Activated CD8-positive, alpha-beta T cell treated with anti-CD3 and anti-CD28 coated beads, Interleukin-2, amount 10 ng/mL, durations not matched to agents 7 days and 5 days (primary cell): ENCODE measurements at regions not wholly inside any gene's neighbourhood (a gene's known extent, or its start where the extent isn't known, plus 50 kb on each side); places are given as distances from the start of the nearest gene placed in this dataset.

Experiments
- ATAC-seq: fragments of 150-1000 bp; cut with Tn5 transposase; one replicate; pipeline ENCODE4 v1.10.0; 2021; ENCODE audit warnings: moderate library complexity
- CTCF ChIA-PET: fragments of 350-600 bp; sonication (Branson Sonifier 250); formaldehyde crosslinking; loops from one replicate; lab custom pipeline; 2021; ENCODE audit warnings: antibody characterized with exemption; lab: Charles Lee
- POLR2A ChIA-PET: fragments of 350-600 bp; sonication (Branson Sonifier 250); formaldehyde crosslinking; loops from one replicate; lab custom pipeline; 2021; ENCODE audit warnings: antibody characterized with exemption; lab: Charles Lee
- DNase-seq: peaks from one replicate; pipeline ENCODE4 v3.0.0-alpha.2; 2020
- H3K27ac Mint-ChIP-seq: one replicate; pipeline ENCODE4 v1.8.0; 2021; ENCODE audit warnings: mild to moderate bottlenecking, mixed read lengths
- H3K27me3 Mint-ChIP-seq: one replicate; pipeline ENCODE4 v1.8.0; 2021; ENCODE audit warnings: low read depth, mixed read lengths
- H3K36me3 Mint-ChIP-seq: one replicate; pipeline ENCODE4 v1.8.0; 2021; ENCODE audit warnings: low read depth, mixed read lengths
- H3K4me1 Mint-ChIP-seq: one replicate; pipeline ENCODE4 v1.8.0; 2021; ENCODE audit warnings: low read depth, mixed read lengths
- H3K4me3 Mint-ChIP-seq: one replicate; pipeline ENCODE4 v1.8.0; 2021; ENCODE audit warnings: mild to moderate bottlenecking, mixed read lengths
- H3K9me3 Mint-ChIP-seq: one replicate; pipeline ENCODE4 v1.8.0; 2022; ENCODE audit warnings: mixed read lengths; ENCODE audit not compliant: insufficient read depth

DNA sequence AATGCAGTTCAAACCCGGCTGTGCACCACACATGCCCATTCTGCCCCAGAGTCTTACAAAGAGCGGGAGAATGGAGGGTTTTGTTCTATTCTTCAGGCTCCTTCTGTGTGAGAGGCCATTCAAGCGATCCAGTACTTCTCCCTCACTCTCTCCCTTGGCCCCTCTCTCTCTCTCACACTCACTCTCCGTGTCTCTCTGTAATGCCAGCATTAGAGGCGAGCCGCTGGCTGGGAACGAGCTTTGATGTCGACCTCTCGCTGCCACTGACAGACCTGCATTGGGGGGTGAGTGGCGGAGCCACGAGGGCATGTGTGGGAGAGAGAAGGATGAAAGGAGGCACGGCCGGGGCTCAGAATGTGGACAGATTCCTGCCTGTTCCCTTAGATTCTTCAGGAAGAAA lies 231.7 kb upstream of the ARRDC4 start:
- H3K27ac Mint-ChIP-seq: no peak overlapping the region
- ChIA-PET CTCF (no interaction called here), POLR2A (no interaction called here)
- DNase-seq (no peak), ATAC-seq (no peak)
- no peaks in the 10 kb centered on the region for H3K4me1 Mint-ChIP-seq
- H3K27me3 Mint-ChIP-seq: no peaks in the 10 kb centered on the region
- no peaks in the 10 kb centered on the region for H3K36me3 Mint-ChIP-seq
- H3K9me3 Mint-ChIP-seq: no peaks in the 10 kb centered on the region
- H3K4me3 Mint-ChIP-seq: no peak overlapping the region

DNA sequence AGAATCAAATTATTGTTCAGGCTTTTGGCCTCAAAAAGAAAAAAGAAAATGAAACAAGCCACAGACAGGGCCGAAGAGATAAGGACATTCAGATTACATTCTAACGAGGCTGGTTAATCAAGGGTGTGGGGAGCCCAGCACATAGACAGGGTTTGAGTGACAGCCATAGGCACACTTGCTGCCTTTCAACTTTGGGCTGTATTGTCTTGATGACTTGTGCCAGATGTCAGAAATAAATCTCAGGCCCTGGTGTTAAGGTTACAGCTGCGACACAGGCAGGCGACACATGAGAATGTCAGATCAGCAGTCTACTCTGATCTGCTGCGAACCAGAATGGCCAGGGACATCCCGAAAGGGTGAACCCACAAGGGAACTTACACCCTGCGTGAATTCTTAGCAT lies 231.2 kb upstream of the ARRDC4 start:
- no peaks in the 10 kb centered on the region for H3K36me3 Mint-ChIP-seq
- CTCF ChIA-PET: no interaction called here
- H3K4me1 Mint-ChIP-seq: no peaks in the 10 kb centered on the region
- no peaks in the 10 kb centered on the region for H3K27me3 Mint-ChIP-seq
- no peak overlapping the region for H3K4me3 Mint-ChIP-seq
- H3K9me3 Mint-ChIP-seq: no peaks in the 10 kb centered on the region
- POLR2A ChIA-PET: no interaction called here
- DNase-seq (no peak), ATAC-seq (no peak)
- H3K27ac Mint-ChIP-seq: no peak overlapping the region

DNA sequence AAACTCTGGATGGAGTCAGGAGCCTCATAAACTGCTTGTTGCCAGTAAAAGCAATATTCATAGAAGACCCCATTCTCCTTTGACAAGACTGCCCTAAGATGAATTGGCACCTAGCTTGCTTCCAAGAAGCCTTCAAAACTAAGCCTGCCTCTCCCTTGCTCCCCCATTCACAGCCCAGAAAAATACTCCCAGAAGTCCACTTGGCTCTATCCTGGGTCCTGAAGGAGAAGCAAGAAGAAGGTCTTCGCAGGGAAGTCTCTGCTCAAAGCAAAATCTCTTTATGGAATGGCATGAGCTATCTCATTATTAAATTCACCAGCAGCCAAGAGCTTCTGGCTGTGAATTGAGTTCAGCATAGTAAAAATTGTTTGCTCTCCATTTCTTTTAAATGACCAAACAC lies 230.2 kb upstream of the ARRDC4 start:
- H3K27me3 Mint-ChIP-seq: no peaks in the 10 kb centered on the region
- no peaks in the 10 kb centered on the region for H3K9me3 Mint-ChIP-seq
- ChIA-PET CTCF (no interaction called here), POLR2A (no interaction called here)
- no peak overlapping the region for H3K4me3 Mint-ChIP-seq
- H3K4me1 Mint-ChIP-seq: no peaks in the 10 kb centered on the region
- no peak overlapping the region for H3K27ac Mint-ChIP-seq
- DNase-seq (no peak), ATAC-seq (no peak)
- H3K36me3 Mint-ChIP-seq: no peaks in the 10 kb centered on the region

DNA sequence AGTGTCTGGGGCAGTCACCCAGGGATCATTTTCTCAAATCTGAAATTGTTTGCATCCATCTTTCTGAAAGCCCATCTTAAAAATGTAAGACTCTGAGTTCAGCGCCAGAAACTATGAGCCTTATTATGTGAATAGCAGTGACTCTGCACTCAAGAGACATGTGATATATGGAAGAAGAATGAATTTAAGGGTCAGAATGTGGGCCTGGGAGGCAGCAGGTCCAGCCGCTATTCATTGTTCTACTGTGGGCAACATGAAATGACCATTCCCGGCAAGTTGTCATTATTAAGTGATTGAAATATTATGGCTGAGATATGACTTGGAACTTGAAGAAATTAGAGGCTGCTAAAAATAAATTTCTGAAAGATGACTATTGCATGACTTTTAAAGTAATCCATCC lies 228.6 kb upstream of the ARRDC4 start:
- Mint-ChIP-seq H3K4me3 (no peak overlapping the region), H3K27ac (no peak overlapping the region), H3K36me3 (no peaks in the 10 kb centered on the region), H3K4me1 (no peaks in the 10 kb centered on the region), H3K27me3 (no peaks in the 10 kb centered on the region), H3K9me3 (no peaks in the 10 kb centered on the region)
- CTCF ChIA-PET: no interaction called here
- POLR2A ChIA-PET: no interaction called here
- ATAC-seq (no peak), DNase-seq (no peak)

DNA sequence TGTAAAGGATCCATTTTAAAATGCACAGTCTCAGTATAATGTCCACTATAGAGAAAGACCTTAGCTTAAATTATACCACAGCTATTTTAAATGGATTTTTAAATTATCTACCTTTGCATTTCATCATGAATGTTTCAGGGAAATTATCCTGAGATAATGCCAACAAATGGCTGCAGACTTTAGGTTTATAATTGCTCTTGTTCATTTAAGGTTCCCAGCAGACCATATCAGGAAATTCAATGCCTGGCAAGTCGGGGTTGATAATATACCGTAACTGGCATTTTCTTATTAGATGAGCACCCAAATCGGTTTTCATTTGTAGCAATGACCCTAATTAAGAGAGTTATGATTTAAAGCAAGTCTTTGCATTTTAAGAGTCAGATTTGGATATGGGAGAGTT lies 227.1 kb upstream of the ARRDC4 start:
- H3K27me3 Mint-ChIP-seq: no peaks in the 10 kb centered on the region
- DNase-seq (no peak), ATAC-seq (no peak)
- POLR2A ChIA-PET: no interaction called here
- H3K4me1 Mint-ChIP-seq: no peaks in the 10 kb centered on the region
- no peaks in the 10 kb centered on the region for H3K36me3 Mint-ChIP-seq
- H3K4me3 Mint-ChIP-seq: no peak overlapping the region
- no peaks in the 10 kb centered on the region for H3K9me3 Mint-ChIP-seq
- CTCF ChIA-PET: no interaction called here
- no peak overlapping the region for H3K27ac Mint-ChIP-seq

DNA sequence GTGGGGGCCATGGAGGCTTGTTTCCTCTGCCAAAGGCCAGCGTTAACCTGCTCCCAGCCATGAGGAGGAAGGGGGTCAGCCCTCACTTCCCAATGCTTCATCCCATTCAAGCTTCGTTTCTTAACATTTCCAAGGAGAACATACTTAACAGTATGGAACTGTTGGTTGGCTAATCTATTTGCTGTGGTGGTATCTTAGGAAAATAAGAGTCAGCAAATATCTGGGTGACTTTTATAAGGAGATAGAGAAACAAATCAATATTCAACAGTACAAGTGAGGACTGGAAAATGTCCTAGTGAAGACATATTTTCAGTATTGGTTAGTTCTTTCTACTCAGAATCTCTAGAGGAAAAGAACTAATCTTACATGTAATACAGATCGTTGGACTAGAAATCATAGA lies 223.8 kb upstream of the ARRDC4 start:
- ATAC-seq (no peak), DNase-seq (no peak)
- Mint-ChIP-seq H3K4me3 (no peak overlapping the region), H3K4me1 (no peaks in the 10 kb centered on the region), H3K9me3 (no peaks in the 10 kb centered on the region), H3K27me3 (no peaks in the 10 kb centered on the region), H3K27ac (no peak overlapping the region), H3K36me3 (no peaks in the 10 kb centered on the region)
- ChIA-PET CTCF (no interaction called here), POLR2A (no interaction called here)

DNA sequence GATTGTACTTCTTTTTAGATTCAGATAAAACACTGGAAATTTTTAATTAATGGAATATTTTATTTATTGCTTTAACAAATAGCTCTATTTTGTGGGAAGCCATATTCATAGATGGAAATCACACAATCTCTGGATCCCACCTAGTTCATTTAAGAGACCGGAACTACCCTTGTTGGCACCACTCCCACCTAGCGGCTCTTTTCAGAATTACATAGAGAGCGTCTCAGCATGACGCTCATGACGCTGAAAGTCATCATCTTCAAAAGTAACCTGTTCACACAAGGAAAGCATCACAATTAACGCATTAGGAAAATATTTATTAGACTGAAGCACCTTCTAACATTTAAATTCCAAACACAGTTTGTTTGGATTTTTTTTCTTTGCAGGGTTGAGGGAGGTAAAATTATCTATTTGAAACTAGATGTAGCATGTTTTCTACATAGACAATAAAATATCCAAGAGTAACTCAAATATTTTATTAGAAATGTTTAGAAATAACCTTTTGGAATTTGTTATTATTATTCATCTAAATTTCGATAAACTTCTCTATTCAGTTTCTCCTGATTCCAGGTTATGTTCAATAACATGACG lies 214.9 kb upstream of the ARRDC4 start:
- Mint-ChIP-seq H3K36me3 (no peaks in the 10 kb centered on the region), H3K4me1 (no peaks in the 10 kb centered on the region), H3K9me3 (no peaks in the 10 kb centered on the region), H3K27ac (no peak overlapping the region), H3K4me3 (no peak overlapping the region), H3K27me3 (no peaks in the 10 kb centered on the region)
- ChIA-PET POLR2A (no interaction called here), CTCF (interaction anchor here (1.3 kb wide), 1 partner anchor 10 kb away, joined by 6 read pairs; no protein-coding TSS in a partner anchor)
- peak; percentile 46 for DNase-seq
- peak; percentile 61 for ATAC-seq

DNA sequence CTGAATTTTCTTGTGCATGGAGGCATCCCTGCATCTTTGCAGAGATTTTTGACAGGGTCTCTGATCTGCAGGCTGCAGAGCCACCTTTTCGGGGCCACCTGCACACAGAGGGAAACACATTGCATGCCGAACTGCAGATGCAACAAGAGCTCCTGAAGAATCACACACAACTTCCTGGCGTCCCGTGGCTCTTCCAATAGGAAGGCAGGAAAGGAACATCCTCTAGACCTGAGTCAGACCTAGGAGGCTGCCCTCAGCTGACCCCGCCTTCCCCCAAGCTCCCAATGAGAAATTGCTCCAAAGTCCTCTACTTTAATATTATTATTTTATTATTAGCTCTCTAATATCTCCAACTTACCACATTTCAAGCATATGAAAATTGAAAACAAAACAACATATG lies 213.2 kb upstream of the ARRDC4 start:
- CTCF ChIA-PET: no interaction called here

DNA sequence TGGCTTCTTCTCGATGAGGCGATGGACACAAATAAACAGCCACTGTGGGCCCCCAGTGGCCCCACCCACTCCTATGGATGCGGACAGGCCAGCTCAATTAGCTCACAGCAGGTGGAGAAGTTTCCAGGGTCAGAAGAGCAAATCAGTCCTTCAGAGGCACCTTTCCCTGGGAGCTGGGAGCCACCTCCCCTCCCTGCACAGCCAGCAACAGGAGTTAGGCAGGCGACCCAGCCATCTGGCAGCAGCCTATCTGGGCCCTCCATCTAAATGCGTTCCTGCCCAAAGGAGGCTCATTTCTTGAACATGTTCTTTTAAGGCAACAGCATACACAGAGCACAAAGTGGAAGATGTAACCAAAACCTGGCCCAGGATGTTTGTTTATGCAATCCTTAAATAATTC lies 211.9 kb upstream of the ARRDC4 start:
- no peak for DNase-seq
- no peaks in the 10 kb centered on the region for H3K9me3 Mint-ChIP-seq
- ATAC-seq: no peak
- H3K36me3 Mint-ChIP-seq: no peaks in the 10 kb centered on the region
- no peak overlapping the region for H3K4me3 Mint-ChIP-seq
- no peaks in the 10 kb centered on the region for H3K4me1 Mint-ChIP-seq
- ChIA-PET POLR2A (no interaction called here), CTCF (no interaction called here)
- H3K27me3 Mint-ChIP-seq: no peaks in the 10 kb centered on the region
- no peak overlapping the region for H3K27ac Mint-ChIP-seq

More for the DNA sequence above, 213.2 kb upstream of the ARRDC4 start:
- Mint-ChIP-seq H3K9me3 (no peaks in the 10 kb centered on the region), H3K27me3 (no peaks in the 10 kb centered on the region), H3K36me3 (no peaks in the 10 kb centered on the region), H3K4me3 (no peak overlapping the region), H3K27ac (no peak overlapping the region), H3K4me1 (no peaks in the 10 kb centered on the region)
- DNase-seq (no peak), ATAC-seq (no peak)
- POLR2A ChIA-PET: no interaction called here

DNA sequence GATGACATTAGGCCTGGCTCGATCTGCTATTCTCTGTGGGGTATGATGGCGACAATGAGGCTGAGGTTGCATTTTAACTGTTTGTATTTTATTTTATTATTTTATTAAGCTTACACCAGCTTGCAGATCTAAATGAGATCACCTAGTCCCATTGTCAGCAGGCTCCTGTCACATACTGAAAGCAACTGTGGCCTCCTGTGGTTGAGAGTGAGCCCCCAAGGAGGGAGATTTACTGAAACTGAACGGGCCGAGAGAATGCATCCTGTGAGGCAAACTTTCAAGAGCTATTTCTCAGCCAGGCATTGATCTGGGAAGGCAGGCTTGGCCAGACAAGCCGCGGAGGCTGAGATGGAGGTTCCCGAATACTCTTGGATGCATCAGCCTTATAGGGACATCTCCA lies 210.4 kb upstream of the ARRDC4 start:
- CTCF ChIA-PET: interaction anchor here (0.7 kb wide), 1 partner anchor 562 kb away, joined by 3 read pairs; no protein-coding TSS in a partner anchor
- H3K9me3 Mint-ChIP-seq: no peaks in the 10 kb centered on the region
- ATAC-seq (no peak), DNase-seq (no peak)
- no peak overlapping the region for H3K27ac Mint-ChIP-seq
- H3K4me3 Mint-ChIP-seq: no peak overlapping the region
- H3K36me3 Mint-ChIP-seq: no peaks in the 10 kb centered on the region
- no peaks in the 10 kb centered on the region for H3K27me3 Mint-ChIP-seq
- POLR2A ChIA-PET: no interaction called here
- H3K4me1 Mint-ChIP-seq: no peaks in the 10 kb centered on the region

DNA sequence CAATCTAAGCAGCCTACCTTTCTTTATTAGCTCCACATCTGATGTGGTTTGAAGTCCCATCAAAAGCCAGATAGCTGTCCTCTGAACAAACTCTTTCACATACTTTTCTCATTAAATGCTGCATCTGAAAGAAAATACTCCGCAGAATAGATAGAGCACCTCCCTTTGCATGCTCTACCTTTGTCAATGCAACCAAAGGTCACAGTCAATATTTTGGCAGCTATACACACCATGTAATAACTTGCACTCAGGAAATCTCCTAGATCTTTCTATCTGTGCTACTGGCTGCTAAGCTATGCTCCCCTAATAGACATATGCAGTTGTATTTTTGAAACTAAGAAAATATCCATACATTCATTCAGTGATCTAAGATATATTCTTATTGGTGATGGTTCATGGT lies 204.8 kb upstream of the ARRDC4 start:
- H3K27ac Mint-ChIP-seq: no peak overlapping the region
- CTCF ChIA-PET: interaction anchor here (1.9 kb wide), 1 partner anchor 10 kb away, joined by 6 read pairs; no protein-coding TSS in a partner anchor
- no peak overlapping the region for H3K4me3 Mint-ChIP-seq
- no peaks in the 10 kb centered on the region for H3K36me3 Mint-ChIP-seq
- H3K9me3 Mint-ChIP-seq: no peaks in the 10 kb centered on the region
- DNase-seq (no peak), ATAC-seq (no peak)
- POLR2A ChIA-PET: no interaction called here
- H3K27me3 Mint-ChIP-seq: peaks cover 3% of the 10 kb centered on the region
- H3K4me1 Mint-ChIP-seq: no peaks in the 10 kb centered on the region

DNA sequence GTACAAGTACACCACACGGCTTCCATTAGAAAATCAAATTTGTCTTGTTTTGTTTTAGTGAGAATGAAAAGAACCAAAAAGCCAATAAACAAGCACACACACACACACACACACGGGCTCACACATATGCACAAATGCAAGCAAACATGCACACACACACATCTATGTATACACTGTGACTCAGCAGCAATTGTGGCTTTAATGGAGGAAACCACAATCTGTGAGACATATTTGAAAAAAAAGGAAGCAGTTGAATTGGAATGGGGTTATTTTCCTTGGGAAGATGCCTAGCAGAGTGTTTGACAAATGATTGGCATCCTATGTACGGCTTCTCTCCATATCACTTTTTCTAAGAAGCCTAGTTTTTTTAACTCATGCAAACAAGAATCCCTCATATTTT lies 201.1 kb upstream of the ARRDC4 start:
- no peak overlapping the region for H3K27ac Mint-ChIP-seq
- no peaks in the 10 kb centered on the region for H3K36me3 Mint-ChIP-seq
- H3K9me3 Mint-ChIP-seq: peaks cover 3% of the 10 kb centered on the region
- peaks cover 3% of the 10 kb centered on the region for H3K27me3 Mint-ChIP-seq
- no peak for DNase-seq
- no peak for ATAC-seq
- no peaks in the 10 kb centered on the region for H3K4me1 Mint-ChIP-seq
- CTCF ChIA-PET: no interaction called here
- POLR2A ChIA-PET: no interaction called here
- no peak overlapping the region for H3K4me3 Mint-ChIP-seq

DNA sequence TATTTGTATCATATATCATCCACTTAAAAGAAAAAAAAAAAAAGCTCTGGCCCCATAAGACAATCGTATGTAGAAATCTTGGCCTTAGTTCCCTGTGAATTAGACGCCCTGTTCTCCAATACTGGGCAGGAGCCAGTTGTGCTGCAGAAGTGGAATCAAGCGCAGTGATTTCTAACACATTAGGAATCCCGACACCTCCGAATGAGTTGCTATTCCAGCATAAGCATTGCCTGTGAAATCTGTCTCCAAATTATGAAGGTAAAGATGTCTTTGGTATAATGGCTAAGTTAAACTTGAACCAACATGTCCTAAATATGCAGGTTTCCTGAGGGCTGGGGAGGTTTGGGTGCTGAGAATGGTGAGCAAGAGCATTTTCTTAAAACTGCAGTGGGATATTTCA lies 199.4 kb upstream of the ARRDC4 start:
- ChIA-PET CTCF (no interaction called here), POLR2A (no interaction called here)
- Mint-ChIP-seq H3K4me3 (no peak overlapping the region), H3K9me3 (peaks cover 3% of the 10 kb centered on the region), H3K27ac (no peak overlapping the region), H3K36me3 (no peaks in the 10 kb centered on the region), H3K4me1 (no peaks in the 10 kb centered on the region), H3K27me3 (peaks cover 3% of the 10 kb centered on the region)
- ATAC-seq (no peak), DNase-seq (no peak)
